GM19438 (cell line): ENCODE measurements at regions not wholly inside any gene's neighbourhood (a gene's known extent, or its start where the extent isn't known, plus 50 kb on each side); places are given as distances from the start of the nearest gene placed in this dataset.
"Not testable (repeated sequence)": the region's sequence is repeated elsewhere in the genome, so short reads cannot be mapped to it uniquely, and the experiment has no call there.

Experiments used
- ATAC-seq: cut with Tn5 transposase; IDR thresholded peaks from one replicate; pipeline ENCODE4 v1.9.1; 2021; ENCODE audit warnings: low read depth; ENCODE audit not compliant: unreplicated experiment

- no peak for ATAC-seq
Measured at GRCh38 chr7:124643311-124643811, 122.2 kb downstream of the GPR37 start.

GRCh38 chr7:124635416-124635815 lies 130.2 kb downstream of the GPR37 start:
- ATAC-seq: no peak

- no peak for ATAC-seq
Measured at GRCh38 chr7:124633740-124634139, 131.9 kb downstream of the GPR37 start.

GRCh38 chr7:124630395-124630794 lies 135.2 kb downstream of the GPR37 start:
- no peak for ATAC-seq

GRCh38 chr7:124618871-124619270 lies 146.7 kb downstream of the GPR37 start:
- ATAC-seq: no peak

- ATAC-seq: not testable (repeated sequence)
Measured at GRCh38 chr7:124618051-124618450, 147.5 kb downstream of the GPR37 start.

- no peak for ATAC-seq
Measured at GRCh38 chr7:124603066-124603465, 162.5 kb downstream of the GPR37 start.

GRCh38 chr7:124597509-124597908 lies 168.1 kb downstream of the GPR37 start:
- no peak for ATAC-seq

GRCh38 chr7:124596881-124597280 lies 168.7 kb downstream of the GPR37 start:
- no peak for ATAC-seq

- no peak for ATAC-seq
Measured at GRCh38 chr7:124590814-124591213, 174.8 kb downstream of the GPR37 start.

GRCh38 chr7:124577256-124577655 lies 188.3 kb downstream of the GPR37 start:
- no peak for ATAC-seq

- ATAC-seq: no peak
Measured at GRCh38 chr7:124575176-124575575, 190.4 kb downstream of the GPR37 start.

GRCh38 chr7:124570558-124570957 lies 195.0 kb downstream of the GPR37 start:
- no peak for ATAC-seq

- no peak for ATAC-seq
Measured at GRCh38 chr7:124566583-124566982, 199.0 kb downstream of the GPR37 start.

GRCh38 chr7:124557587-124557986 lies 208.0 kb downstream of the GPR37 start:
- ATAC-seq: no peak

- no peak for ATAC-seq
Measured at GRCh38 chr7:124557101-124557500, 208.5 kb downstream of the GPR37 start.

GRCh38 chr7:124553502-124553901 lies 212.1 kb downstream of the GPR37 start:
- ATAC-seq: no peak

- ATAC-seq: no peak
Measured at GRCh38 chr7:124552217-124552616, 213.4 kb downstream of the GPR37 start.

- ATAC-seq: no peak
Measured at GRCh38 chr7:124550036-124550435, 215.6 kb downstream of the GPR37 start.

GRCh38 chr7:124542476-124542875 lies 223.1 kb downstream of the GPR37 start:
- no peak for ATAC-seq

- ATAC-seq: no peak
Measured at GRCh38 chr7:124536156-124536762, 229.3 kb downstream of the GPR37 start.

GRCh38 chr7:124532166-124532565 lies 233.4 kb downstream of the GPR37 start:
- no peak for ATAC-seq

- no peak for ATAC-seq
Measured at GRCh38 chr7:124516911-124517310, 248.7 kb downstream of the GPR37 start.
